Stimulated activated naive CD8-positive, alpha-beta T cell treated with anti-CD3 and anti-CD28 coated beads, Interleukin-15, amount 100 ng/mL, for 72 hours (primary cell): ENCODE measurements at regions not wholly inside any gene's neighbourhood (a gene's known extent, or its start where the extent isn't known, plus 50 kb on each side); places are given as distances from the start of the nearest gene placed in this dataset.

Experiments
- ATAC-seq: fragments of 150-1000 bp; cut with Tn5 transposase; 2 replicates; pipeline ENCODE4 v1.10.0; 2021; ENCODE audit warnings: mild to moderate bottlenecking, moderate library complexity
- DNase-seq, 2 donors: peaks; one replicate each; pipeline ENCODE4 v3.0.0; 2021 to 2022
- H3K27ac Mint-ChIP-seq, 2 donors: one replicate each; pipeline ENCODE4 v1.8.0; 2022; ENCODE audit warnings: mild to moderate bottlenecking in 2 of 2, mixed read lengths in 2 of 2, moderate library complexity in 2 of 2
- H3K27me3 Mint-ChIP-seq: one replicate; pipeline ENCODE4 v1.8.0; 2022; ENCODE audit warnings: mixed read lengths
- H3K4me1 Mint-ChIP-seq: one replicate; pipeline ENCODE4 v1.8.0; 2022; ENCODE audit warnings: mild to moderate bottlenecking, mixed read lengths
- H3K4me3 Mint-ChIP-seq, 2 donors: one replicate each; pipeline ENCODE4 v1.8.0; 2022; ENCODE audit warnings: mild to moderate bottlenecking in 2 of 2, mixed read lengths in 2 of 2, moderate library complexity in 1 of 2
- H3K9me3 Mint-ChIP-seq, 2 donors: one replicate each; pipeline ENCODE4 v1.8.0; 2022; ENCODE audit warnings: mixed read lengths in 2 of 2

DNA sequence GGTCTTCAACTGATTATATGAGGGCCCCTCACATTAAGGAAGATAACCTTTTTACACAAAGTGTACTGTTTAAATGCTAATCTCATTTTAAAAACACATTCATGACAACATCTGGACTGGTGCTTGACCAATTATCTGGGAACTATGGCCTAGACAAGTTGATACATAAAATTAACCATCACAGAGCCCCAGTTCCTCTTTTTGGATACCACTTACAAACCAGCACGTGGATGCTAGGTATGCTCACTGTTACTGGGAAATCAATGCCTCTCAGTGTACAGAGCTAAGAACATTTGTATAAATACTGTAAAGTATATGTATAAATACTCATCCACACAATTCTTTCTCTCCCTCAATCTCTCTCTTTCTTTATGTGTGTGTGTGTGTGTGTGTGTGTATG, 1217.8 kb upstream of the LRRTM3 start:
- no peak overlapping the region for H3K4me3 Mint-ChIP-seq
- no peak overlapping the region for H3K27ac Mint-ChIP-seq
- H3K27me3 Mint-ChIP-seq, result no peaks in the 10 kb centered on the region
- H3K4me1 Mint-ChIP-seq, result no peaks in the 10 kb centered on the region
- ATAC-seq, result no peak
- DNase-seq, result no peak
- peaks cover 5 to 8% of the 10 kb centered on the region in 2 donors for H3K9me3 Mint-ChIP-seq

DNA sequence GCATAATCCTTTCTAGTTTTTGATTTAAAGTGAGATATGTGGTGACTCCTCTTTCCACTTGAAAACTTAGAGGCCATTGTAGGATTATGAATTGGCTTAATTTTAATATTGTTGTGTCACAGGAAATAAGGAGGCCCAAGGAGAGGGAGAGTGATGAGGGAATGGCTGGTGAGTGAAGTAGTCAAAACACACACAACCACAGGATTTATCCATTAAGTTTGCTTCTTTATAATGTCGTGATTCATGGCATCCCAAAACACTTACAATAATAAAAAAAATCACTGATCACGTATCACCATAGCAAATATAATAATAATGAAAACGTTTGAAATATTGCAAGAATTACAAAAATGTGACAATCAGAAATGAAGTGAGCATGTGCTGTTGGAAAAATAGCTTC, 1215.5 kb upstream of the LRRTM3 start:
- no peaks in the 10 kb centered on the region for H3K4me1 Mint-ChIP-seq
- no peak for DNase-seq
- H3K4me3 Mint-ChIP-seq, result no peak overlapping the region
- H3K9me3 Mint-ChIP-seq, result peaks cover 8 to 9% of the 10 kb centered on the region in 2 donors
- no peaks in the 10 kb centered on the region for H3K27me3 Mint-ChIP-seq
- no peak overlapping the region for H3K27ac Mint-ChIP-seq
- no peak for ATAC-seq

DNA sequence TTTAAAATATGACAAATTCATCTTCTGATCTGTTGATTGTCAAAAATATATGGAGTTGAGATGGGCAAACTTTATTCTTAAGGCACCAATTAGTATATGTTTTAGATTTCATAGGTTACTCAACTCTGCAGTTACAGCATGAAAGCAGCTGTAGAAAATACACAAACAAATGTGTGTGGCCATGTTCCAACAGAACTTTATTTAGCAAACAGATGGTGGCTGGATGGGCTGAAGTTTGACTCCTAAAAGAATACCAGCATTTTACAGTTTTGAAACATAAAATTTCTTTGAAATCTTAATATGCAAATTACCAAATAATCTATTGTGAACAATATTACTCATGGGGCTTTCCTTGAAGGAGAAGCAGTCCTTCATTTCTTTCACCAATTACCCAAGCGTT, 1206.0 kb upstream of the LRRTM3 start:
- Mint-ChIP-seq H3K9me3 (peaks cover 9 to 12% of the 10 kb centered on the region in 2 donors), H3K27ac (no peak overlapping the region), H3K27me3 (no peaks in the 10 kb centered on the region), H3K4me1 (no peaks in the 10 kb centered on the region), H3K4me3 (no peak overlapping the region)
- no peak for ATAC-seq
- no peak for DNase-seq

DNA sequence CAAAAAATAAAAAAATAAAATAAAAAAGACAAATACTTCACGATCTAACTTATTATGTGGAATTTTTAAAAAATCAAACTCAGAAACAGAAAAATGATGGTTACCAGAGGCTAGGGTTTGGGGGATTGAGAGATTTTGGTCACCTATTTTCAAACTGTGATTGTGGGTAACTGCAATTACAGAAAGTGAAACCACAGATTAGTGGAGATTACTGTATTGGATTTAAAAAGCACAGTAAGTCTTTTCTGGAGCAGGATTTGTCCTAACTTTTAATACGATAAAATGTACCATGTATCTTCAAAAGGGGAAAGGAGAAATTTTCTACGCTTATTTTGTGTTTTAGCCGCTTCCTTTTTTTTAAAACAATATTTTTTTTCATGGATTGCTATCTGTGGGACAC, 1204.9 kb upstream of the LRRTM3 start:
- H3K4me3 Mint-ChIP-seq, result no peak overlapping the region
- H3K27ac Mint-ChIP-seq, result no peak overlapping the region
- H3K4me1 Mint-ChIP-seq, result no peaks in the 10 kb centered on the region
- DNase-seq (no peak), ATAC-seq (no peak)
- peaks cover 4 to 9% of the 10 kb centered on the region in 2 donors for H3K9me3 Mint-ChIP-seq
- no peaks in the 10 kb centered on the region for H3K27me3 Mint-ChIP-seq

DNA sequence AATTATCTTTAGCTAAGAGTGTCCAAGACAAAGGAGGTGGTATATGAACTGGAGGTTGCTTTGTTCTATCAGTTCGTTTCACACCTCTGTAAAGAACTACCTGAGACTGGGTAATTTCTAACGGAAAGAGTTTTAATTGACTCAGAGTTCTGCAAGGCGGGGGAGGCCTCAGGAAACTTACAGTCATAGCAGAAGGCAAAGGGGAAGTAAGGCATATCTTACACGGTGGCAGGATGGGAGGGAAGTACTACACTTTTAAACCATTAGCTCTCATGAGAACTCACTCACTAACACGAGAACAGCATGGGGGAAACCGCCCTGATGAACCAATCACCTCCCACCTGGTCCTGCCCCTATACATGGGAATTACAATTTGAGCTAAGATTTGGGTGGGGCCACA, 1202.3 kb upstream of the LRRTM3 start:
- Mint-ChIP-seq H3K27me3 (no peaks in the 10 kb centered on the region), H3K4me3 (no peak overlapping the region), H3K9me3 (peaks cover 0 to 14% of the 10 kb centered on the region in 2 donors), H3K4me1 (no peaks in the 10 kb centered on the region), H3K27ac (no peak overlapping the region)
- ATAC-seq (no peak), DNase-seq (no peak)

DNA sequence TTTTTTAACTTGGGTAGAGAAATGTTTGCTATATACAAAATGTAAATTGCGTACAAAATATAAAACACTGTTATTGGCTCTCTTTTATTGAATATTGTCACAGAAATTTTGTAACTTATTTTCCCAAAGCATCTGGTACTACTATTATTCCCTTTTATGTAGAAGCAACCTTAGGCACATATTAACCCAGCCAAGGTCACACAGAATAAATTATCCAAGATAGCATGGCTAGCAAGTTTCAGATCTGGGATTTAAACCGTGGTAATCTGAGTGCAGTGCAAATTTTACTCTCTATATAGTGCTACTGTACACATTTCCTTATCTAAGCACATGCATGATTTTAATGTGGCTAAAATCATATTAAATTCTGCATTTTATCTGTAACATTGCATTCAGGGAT, 1190.5 kb upstream of the LRRTM3 start:
- H3K4me3 Mint-ChIP-seq, result no peak overlapping the region
- ATAC-seq (no peak), DNase-seq (no peak)
- no peak overlapping the region for H3K27ac Mint-ChIP-seq
- H3K27me3 Mint-ChIP-seq, result no peaks in the 10 kb centered on the region
- no peaks in the 10 kb centered on the region for H3K4me1 Mint-ChIP-seq
- no peaks in the 10 kb centered on the region for H3K9me3 Mint-ChIP-seq

DNA sequence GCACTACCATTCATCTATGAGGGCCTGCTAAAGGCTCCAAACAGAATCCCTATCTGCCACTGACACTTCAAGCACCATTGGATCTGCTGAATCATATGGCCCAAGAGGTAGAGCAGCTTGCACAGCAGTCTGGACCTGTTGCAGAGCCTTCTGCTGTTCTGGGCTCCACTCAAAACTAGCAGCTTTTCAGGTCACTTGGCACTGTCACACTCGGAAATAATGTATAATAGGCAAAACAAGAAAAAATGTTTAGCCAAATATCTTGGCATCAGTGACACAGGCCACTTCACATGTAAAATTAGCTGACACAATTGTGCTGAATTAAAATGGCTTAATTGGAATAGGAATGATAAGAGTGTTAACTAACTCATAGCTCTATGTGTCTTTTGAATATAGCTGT, 1182.9 kb upstream of the LRRTM3 start:
- H3K4me1 Mint-ChIP-seq, result no peaks in the 10 kb centered on the region
- H3K27me3 Mint-ChIP-seq, result no peaks in the 10 kb centered on the region
- no peaks in the 10 kb centered on the region for H3K9me3 Mint-ChIP-seq
- no peak overlapping the region for H3K4me3 Mint-ChIP-seq
- no peak overlapping the region for H3K27ac Mint-ChIP-seq
- ATAC-seq (no peak), DNase-seq (no peak)

DNA sequence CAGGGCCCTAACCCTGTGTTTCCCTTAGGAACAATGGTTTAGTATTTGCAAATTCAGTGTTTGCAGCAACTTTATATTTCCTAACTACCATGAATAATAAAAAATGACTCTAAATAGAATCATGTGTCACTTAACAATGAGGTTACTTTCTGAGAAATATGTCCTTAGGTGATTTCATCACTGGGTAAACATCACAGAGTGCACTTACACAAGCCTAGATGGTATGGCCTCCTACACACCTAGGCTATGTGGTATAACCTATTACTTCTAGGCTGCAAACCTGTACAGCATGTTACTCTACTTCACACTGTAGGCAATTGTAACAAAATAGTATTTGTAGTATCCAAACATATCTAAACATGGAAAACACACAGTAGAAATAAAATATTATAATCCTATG, 1174.6 kb upstream of the LRRTM3 start:
- DNase-seq (no peak), ATAC-seq (no peak)
- Mint-ChIP-seq H3K27ac (no peak overlapping the region), H3K4me3 (no peak overlapping the region), H3K4me1 (no peaks in the 10 kb centered on the region), H3K9me3 (peaks cover 0 to 13% of the 10 kb centered on the region in 2 donors), H3K27me3 (no peaks in the 10 kb centered on the region)

DNA sequence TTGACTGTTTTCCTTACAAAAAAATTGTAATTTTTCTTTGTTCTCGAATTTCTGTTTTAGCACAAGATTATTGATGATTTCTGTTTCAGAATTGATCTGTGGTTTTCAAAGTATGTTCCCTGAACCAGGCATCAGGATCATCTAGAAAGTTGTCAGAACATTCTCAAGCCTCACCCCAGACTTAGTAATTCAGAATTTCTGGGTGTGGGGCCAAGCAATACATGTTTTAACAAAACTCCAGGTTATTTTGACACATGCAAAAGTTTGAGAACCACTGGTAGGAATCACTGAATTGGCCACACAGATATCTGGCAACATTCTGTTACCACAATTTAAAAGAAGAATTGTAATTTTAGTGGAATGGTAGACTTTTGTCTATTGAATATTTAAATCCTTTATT, 1173.9 kb upstream of the LRRTM3 start:
- DNase-seq, result no peak
- Mint-ChIP-seq H3K4me1 (no peaks in the 10 kb centered on the region), H3K9me3 (peaks cover 0 to 13% of the 10 kb centered on the region in 2 donors), H3K27ac (no peak overlapping the region), H3K27me3 (no peaks in the 10 kb centered on the region), H3K4me3 (no peak overlapping the region)
- no peak for ATAC-seq

DNA sequence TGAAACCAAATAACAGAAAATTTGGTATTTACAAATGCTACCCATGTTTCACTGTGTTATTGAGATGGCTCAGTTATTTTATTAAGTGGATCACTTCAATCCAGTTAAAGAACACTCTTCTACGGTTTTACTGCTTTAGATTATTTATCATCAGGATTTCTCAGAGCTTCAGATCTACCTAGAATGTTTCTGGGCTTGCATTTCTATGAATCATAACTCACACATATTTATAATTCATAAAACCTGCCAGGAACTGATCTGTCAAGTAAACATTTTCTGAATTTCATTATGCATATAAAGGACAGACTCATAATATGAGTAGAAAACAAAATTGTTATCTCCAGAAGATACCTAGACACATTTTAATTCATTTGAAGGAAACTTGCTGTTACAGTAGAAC, 1172.3 kb upstream of the LRRTM3 start:
- ATAC-seq, result no peak
- no peak for DNase-seq
- no peaks in the 10 kb centered on the region for H3K4me1 Mint-ChIP-seq

DNA sequence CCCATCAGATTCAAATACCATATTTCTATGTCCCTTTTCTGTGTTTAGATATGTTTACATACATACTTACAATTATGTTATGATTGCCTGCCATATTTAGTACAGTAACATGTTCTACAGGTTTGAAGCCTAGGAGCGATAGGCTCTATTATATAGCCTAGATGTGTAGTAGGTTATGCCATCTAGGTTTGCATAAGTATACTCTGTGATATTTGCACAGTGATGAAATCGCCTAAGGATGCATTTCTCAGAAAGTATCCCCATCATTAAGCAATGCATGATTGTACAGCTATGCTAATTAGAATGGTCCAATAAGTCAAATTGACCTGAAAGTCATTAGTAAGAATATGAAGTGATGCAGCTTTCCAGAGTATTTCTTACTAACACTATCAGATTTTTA, 1171.7 kb upstream of the LRRTM3 start:
- no peaks in the 10 kb centered on the region for H3K27me3 Mint-ChIP-seq

More for the DNA sequence above, 1172.3 kb upstream of the LRRTM3 start:
- Mint-ChIP-seq H3K4me3 (no peak overlapping the region), H3K27ac (no peak overlapping the region), H3K27me3 (no peaks in the 10 kb centered on the region), H3K9me3 (peaks cover 0 to 13% of the 10 kb centered on the region in 2 donors)

DNA sequence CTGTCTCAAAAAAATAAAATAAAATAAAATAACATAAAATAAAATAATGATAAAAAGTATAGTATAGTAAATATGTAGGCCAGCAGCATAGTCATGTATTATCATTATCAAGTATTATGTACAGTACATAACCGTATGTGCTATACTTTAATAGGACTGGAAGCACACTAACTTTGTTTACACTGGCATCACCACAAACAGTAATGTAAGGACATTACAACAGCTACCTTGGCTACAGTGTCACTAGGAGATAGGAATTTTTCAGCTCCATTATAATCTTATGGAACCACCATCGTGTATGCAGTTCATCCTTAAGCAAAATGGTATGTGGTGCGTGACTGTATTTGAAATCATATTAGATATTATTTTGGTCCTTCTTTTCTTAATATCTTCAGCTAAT, 1163.5 kb upstream of the LRRTM3 start:
- Mint-ChIP-seq H3K4me1 (no peaks in the 10 kb centered on the region), H3K27ac (no peak overlapping the region), H3K9me3 (no peaks in the 10 kb centered on the region), H3K27me3 (no peaks in the 10 kb centered on the region), H3K4me3 (no peak overlapping the region)
- no peak for ATAC-seq
- DNase-seq, result no peak

More for the DNA sequence above, 1171.7 kb upstream of the LRRTM3 start:
- peaks cover 0 to 9% of the 10 kb centered on the region in 2 donors for H3K9me3 Mint-ChIP-seq
- no peaks in the 10 kb centered on the region for H3K4me1 Mint-ChIP-seq
- ATAC-seq (no peak), DNase-seq (no peak)
- H3K4me3 Mint-ChIP-seq, result no peak overlapping the region
- H3K27ac Mint-ChIP-seq, result no peak overlapping the region

DNA sequence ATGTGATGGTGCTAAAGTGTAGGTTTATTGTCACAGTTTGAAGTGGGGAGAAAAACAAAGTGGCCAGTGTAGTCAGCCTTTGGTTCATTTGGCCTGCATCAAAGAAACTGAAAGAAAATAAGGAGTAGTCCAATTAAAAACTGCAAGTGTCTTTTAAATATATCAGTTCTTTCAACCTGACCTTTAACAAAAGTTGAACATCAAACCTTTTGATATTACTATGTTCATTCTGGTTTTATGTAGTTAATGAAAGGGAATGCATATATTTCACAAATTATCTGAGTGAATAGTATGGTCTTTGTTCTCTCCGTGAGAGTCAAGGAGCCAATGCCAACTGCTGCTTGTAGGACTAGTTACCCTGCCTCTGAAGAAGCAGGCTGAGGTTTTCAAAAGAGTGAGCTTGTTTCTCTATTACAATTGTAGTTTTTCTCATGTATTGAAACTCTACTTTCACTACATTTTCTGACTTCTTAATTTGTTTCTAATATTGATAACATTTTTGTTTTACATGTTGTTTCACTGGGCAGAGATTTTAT, 1160.8 kb upstream of the LRRTM3 start:
- ATAC-seq (no peak), DNase-seq (no peak)
- Mint-ChIP-seq H3K4me3 (no peak overlapping the region), H3K9me3 (no peaks in the 10 kb centered on the region), H3K27me3 (no peaks in the 10 kb centered on the region), H3K4me1 (no peaks in the 10 kb centered on the region), H3K27ac (no peak overlapping the region)

DNA sequence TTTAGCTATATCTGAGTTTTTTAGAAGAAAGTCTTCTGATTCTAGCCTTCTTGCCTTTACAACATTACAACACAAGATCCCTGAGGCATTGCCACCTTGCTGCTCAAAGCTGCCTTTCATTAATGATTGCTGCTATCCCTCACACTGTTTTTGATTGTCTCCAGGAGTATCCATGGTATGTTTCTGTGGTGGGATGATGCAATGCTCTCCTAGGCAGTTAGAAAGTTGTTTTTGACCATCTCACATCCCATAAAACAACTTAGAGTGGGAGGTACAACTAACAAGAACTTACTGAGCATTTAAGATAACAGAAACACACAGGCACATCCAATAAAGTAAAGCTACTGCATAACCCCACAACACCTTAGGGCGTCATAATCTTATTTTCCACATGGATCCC, 1156.0 kb upstream of the LRRTM3 start:
- Mint-ChIP-seq H3K27me3 (no peaks in the 10 kb centered on the region), H3K9me3 (peaks cover 0 to 9% of the 10 kb centered on the region in 2 donors), H3K4me3 (no peak overlapping the region), H3K4me1 (no peaks in the 10 kb centered on the region), H3K27ac (no peak overlapping the region)
- no peak for DNase-seq
- no peak for ATAC-seq

DNA sequence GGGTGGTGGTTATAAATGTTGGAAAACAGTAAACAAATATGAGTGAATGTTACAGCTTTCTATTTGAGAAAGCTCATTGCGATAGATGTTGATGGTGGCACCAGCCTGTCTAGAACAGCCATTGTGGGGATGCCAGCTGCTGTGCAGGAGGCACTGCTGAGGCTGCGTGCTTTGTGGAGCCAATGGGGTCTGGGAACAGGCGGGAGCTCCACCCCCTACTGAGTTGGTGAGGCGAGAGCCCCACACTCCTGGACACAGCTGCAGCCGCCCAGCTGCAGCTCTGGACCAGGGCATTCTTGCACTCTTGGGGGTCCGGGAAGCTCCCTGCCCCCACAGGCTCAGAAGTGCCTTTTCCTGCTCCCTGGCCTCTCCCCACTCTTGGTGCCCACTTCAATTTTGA, 1147.1 kb upstream of the LRRTM3 start:
- Mint-ChIP-seq H3K27ac (no peak overlapping the region), H3K4me1 (no peaks in the 10 kb centered on the region), H3K9me3 (peaks cover 8 to 9% of the 10 kb centered on the region in 2 donors), H3K4me3 (no peak overlapping the region), H3K27me3 (no peaks in the 10 kb centered on the region)
- ATAC-seq (no peak), DNase-seq (no peak)

DNA sequence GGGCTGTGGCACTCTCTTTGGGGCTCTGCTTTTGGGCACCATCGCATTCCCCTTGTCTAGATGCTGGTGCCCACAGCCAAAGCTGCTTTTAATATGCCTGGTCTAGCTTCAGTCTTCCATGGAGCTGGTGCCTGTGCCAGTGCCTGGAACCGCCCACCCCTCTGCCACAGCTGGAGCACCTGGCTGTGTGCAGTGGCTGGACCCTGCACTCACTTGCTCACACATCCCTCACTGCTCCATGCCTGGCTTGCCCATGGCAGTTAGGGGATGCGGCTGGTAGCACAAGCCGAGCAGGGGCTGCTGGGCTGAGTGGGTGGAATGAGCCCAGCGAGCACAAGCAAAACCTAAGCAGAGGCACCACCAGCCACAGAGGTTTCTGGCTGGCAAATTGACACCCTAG, 1145.9 kb upstream of the LRRTM3 start:
- peaks cover 0 to 8% of the 10 kb centered on the region in 2 donors for H3K9me3 Mint-ChIP-seq
- ATAC-seq, result no peak
- no peaks in the 10 kb centered on the region for H3K4me1 Mint-ChIP-seq
- no peak for DNase-seq
- no peak overlapping the region for H3K4me3 Mint-ChIP-seq
- no peaks in the 10 kb centered on the region for H3K27me3 Mint-ChIP-seq
- H3K27ac Mint-ChIP-seq, result no peak overlapping the region

DNA sequence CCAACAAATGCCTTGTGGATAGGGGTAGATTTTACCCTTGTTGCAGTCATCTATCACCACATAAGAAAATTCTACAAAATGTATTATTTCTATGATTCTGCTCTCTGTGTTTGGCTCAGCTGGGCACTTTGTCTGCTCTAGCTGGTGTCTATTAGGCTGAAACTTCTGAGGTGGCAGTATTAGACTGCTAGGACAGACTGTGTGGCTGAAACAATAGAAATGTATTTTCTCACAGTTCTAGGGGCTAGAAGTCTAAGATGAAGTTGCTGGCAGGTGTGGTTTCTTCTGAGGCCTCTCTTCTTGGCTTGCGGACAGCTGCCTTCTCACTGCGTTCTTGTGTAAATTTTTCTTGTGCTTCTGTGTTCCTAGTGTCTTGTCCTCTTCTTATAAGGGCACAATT, 1139.6 kb upstream of the LRRTM3 start:
- H3K27ac Mint-ChIP-seq, result no peak overlapping the region
- H3K9me3 Mint-ChIP-seq, result no peaks in the 10 kb centered on the region
- H3K27me3 Mint-ChIP-seq, result no peaks in the 10 kb centered on the region
- ATAC-seq, result no peak
- no peaks in the 10 kb centered on the region for H3K4me1 Mint-ChIP-seq
- DNase-seq, result no peak
- H3K4me3 Mint-ChIP-seq, result no peak overlapping the region
